CMK (cell line): ENCODE measurements at regions not wholly inside any gene's neighbourhood (a gene's known extent, or its start where the extent isn't known, plus 50 kb on each side); places are given as distances from the start of the nearest gene placed in this dataset.

Experiments
- DNase-seq: peaks from one replicate; pipeline ENCODE4 v3.0.0-alpha.2; 2010; ENCODE audit warnings: low read depth

GRCh38 chr10:10591715-10592341, 425.8 kb upstream of the CELF2 start:
- no peak for DNase-seq

DNA sequence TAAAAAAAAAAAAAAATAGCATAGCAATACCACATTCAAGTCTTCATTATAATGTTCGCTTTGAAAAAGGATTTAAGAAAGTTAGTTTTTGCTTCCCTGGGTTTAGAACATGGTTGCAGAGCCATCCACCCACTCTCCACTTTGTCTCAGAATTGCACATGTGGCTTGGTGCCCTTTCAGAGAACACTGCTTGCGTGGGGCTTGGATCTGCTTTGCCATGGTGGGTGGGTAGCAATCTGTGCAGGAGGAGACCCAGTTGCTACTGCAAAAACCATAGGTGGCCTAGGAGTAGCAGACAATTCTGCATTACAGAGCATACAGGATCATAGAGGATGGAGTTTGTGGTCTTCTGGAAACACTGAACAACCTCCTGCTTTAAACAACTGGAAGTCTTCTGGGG, 421.4 kb upstream of the CELF2 start:
- DNase-seq = no peak

- DNase-seq = no peak
Observed at GRCh38 chr10:10598297-10598696, 419.4 kb upstream of the CELF2 start.

DNA sequence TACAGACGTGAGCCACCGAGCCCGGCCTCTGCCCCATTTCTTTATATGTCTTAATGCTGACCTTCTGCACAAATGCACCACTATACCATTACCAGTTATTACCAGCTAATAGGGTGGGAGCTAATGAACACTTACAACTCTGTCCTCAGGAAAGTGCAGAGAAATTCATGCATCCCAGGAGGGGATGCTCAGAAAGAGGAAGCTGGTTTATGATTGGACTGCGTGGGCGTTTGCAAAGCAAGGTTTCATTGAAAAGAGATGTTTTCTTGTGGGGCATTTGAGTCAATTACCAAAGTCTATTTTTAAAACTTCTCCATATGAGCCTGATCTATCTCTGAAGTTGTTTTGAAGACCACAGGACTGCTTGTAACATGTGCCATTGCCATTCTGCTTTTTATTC, 417.7 kb upstream of the CELF2 start:
- DNase-seq = no peak

DNA sequence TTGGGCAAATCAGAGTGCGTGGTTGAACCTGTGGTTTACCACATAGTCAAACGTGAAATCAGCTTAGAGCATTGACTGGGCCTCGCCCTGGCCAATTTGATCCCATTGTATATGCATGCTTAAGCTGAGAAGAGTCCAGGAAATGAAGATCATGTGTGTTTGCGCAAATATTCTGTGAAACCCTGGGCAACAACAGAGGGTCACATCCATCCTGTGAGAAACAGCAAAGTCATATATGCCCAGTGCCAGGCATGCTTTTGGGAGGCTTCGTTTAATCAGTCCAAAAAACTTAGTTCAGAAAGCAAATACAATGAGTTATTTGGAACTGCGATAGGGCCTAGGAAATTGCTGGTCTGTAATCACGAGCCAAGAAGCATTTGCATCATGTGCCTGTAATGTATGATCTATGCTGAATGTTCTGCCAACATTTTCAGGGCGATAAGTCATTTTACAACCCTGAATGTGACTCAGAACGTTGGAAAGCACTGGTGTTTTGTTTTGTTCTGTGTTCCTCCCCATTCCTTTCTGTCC, 412.1 kb upstream of the CELF2 start:
- DNase-seq = no peak

GRCh38 chr10:10609379-10609955, 408.2 kb upstream of the CELF2 start:
- no peak for DNase-seq

DNA sequence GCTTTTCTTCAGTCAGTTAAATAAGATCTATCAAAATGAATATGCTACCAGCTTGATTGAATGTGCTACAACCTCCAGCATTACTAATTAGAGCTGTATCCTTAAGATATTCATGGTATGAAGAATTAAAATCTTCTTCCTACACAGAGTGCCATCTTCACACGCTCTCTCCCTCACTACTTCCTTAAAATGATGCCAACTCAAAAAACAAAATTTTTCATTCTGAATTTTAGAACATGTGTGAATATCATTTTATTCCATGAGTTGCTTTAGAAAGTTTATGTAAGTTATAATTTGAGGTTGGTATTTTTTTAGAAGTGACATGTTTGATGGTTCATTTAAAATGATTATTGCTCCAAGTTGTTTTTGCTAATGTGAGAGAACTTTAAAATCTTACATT, 407.5 kb upstream of the CELF2 start:
- DNase-seq = no peak

DNA sequence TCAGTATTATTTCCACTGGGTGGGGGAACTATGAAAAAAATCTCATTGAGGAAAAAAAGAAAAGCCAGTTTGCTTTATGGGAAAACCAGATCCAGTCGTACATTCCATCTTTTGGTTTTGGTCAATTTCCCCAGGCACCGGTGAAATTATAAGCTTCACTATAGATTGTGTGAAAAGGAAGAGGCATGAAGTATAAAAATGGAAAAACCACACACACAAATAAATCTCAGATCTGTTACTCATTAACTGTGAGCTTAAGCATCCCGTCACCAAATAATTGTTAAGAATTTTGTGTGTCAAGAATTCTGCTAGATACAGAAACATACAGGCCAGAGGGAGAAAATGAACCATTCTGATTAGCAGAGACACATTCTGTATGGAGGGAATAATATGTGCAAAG, 405.5 kb upstream of the CELF2 start:
- no peak for DNase-seq

- DNase-seq = no peak
Observed at GRCh38 chr10:10613656-10614244, 403.9 kb upstream of the CELF2 start.

DNA sequence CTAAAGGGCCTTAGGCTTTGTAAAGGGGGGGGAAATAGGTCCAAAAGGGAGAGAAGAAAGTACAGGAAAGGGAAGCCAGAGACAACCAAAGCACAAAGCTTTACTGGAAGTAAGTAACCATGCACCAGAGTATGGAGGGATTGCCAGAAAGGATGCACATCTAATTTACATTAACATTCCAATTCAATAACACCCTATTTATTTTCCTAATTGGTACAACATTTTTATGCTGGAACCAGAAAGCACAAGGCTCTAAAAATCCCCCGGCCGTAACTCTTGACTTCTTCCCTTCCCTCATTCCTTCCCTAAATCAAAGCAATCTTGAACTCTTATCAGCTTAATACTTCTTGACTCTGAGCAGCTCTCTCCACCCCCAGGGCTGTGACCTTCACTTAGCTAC, 400.0 kb upstream of the CELF2 start:
- no peak for DNase-seq

- DNase-seq = no peak
Observed at GRCh38 chr10:10618139-10618538, 399.5 kb upstream of the CELF2 start.

- DNase-seq = no peak
Observed at GRCh38 chr10:10623958-10624566, 393.6 kb upstream of the CELF2 start.

GRCh38 chr10:10624567-10624962, 393.1 kb upstream of the CELF2 start:
- DNase-seq = no peak

DNA sequence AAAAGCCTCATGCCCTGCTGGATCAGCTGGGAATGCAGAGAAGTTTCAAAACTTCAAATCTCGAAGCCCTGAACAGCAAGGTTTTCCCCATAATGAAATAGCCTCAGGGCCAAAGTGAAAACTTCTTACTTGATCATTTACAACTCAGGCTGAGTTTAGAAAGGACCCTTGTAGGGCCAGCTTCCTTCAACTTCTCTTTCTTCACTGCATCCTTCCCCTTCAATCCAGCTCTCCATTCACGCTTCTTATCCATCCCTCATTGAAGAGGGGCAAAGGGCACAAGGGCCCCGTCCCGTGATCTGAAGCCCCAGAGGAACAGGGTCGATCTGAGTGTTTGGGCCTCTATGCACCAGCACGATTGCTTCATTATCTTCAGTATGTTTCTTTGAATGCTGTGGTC, 392.2 kb upstream of the CELF2 start:
- no peak for DNase-seq

DNA sequence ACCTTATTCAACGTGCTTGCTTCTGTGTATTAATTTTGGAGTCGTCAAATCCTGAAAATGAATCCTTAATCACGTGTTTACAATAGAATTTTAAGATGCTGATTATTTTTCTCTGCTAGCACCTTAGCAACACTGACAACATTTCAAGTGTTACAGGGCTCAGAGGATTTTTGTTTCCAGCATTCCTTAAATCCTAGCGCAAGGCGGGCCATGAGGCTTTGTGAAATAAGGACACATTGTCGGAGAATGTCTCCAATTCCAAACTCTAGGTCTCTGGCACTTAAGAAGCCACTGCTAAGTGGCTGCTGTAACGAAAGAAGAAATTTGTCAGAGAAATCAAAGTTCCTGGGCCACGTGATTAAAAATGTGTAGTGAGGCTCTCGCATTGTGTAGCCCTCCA, 390.9 kb upstream of the CELF2 start:
- no peak for DNase-seq

GRCh38 chr10:10627414-10627813, 390.3 kb upstream of the CELF2 start:
- no peak for DNase-seq

DNA sequence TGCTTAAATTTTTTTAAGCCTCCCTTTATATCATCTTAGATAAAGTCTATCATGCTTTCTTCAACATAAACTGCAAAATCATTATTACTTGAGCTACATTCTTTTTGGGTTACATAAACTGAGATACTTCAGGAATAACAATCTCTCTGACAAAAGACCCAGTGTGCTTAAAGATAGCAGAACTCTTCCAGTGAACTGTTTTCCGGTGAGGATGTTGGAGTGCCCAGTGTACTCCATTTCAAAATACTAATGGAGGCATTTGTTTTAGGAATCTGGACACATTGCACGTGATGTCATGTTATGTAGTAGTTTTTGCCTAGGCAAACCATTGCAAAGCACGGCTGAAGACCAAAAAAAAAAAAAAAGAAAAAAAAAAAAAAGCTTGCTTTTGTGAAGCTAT, 388.2 kb upstream of the CELF2 start:
- DNase-seq = no peak

DNA sequence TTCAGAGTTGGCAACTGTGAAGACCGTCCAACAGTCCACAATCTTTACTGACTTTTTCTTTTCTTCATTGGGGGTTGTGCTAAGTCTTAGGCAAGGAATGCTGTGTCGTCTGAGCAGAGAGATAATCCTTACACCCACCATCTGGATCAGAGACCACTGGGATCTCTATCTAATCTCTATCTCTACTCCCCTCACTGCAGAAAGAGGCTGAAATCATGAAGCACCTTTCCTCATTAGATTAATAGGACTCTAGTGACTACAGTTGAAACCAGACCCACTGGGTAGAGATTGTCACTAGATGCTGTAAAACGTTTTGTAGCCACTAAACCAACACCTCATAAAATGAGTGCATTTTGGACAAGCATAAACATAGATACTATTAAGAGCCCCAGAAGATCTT, 387.4 kb upstream of the CELF2 start:
- DNase-seq = no peak

DNA sequence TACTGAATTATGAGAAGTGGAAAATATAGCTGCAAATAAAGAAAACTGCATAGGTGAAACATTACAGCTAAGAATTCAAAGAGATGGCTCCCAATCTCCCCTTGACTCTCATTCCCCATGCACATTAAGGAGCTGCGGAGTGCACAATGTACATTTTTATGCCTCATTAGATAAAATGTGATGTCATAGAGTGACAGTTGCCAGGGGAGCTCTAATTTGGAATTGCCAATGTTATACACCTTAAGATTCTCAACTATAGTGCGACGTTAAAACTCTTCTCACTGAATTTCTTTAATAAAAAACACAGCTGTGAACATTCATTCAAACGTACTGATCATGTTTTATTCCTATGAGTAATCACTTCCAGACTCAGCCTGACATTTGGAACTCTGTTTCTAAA, 386.9 kb upstream of the CELF2 start:
- DNase-seq = no peak

GRCh38 chr10:10642189-10642588, 375.5 kb upstream of the CELF2 start:
- no peak for DNase-seq

DNA sequence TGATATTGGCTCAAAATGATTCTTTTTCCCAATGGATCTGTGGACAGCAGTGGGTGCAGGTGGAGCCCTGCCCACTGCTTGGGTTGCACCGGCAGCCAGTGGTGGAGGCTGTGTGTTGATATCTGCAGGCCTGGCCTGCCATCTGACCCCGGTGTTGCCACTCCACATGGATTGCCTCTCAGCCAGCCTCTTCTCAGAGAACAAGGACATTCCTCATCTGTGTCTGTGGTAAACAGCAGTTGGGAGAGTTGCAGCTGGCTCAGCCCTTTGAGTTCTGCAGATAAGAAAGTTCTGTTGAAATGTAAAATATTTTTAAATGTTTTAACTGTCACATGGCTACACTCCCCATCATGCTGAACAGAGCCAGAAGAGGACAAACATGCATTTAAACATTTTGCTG, 374.9 kb upstream of the CELF2 start:
- DNase-seq = no peak

DNA sequence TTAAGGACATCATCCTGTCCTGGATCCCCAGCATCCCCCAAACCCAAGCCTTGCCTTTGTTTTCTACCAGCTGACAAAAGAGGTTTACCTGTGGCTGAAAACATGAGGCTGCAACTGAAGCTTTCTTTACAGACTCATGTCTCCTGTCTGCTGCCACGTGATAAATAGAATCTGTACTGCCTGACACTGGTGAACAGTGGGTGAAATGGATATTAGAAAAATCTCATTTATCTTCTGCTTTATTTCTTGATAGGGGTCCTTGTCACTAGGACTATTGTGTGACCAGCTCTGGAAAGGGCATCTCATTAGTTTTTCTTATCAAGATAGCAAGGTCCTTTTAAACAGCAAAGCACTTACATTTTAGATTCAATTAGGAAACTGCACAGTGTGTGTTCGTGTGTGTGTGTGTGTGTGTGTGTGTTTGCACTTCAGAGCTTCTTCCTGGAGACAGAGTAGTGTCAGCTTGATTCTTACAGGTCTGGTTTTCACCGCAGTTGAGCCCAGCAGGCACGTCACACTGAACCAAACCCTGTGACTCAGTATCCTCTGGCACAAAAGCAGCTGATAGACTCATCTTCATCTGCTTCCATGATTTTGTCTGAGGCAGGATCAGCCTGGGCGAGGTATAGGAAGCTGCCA, 373.5 kb upstream of the CELF2 start:
- DNase-seq = no peak
